NOMO-1 (cell line): ENCODE measurements at regions not wholly inside any gene's neighbourhood (a gene's known extent, or its start where the extent isn't known, plus 50 kb on each side); places are given as distances from the start of the nearest gene placed in this dataset.

ENCODE experiments used
- DNase-seq, 2 experiments: peaks; one replicate each; lab custom pipeline; 2025; ENCODE audit not compliant: unreplicated experiment in 2 of 2; lab: John Stamatoyannopoulos, UW

DNA sequence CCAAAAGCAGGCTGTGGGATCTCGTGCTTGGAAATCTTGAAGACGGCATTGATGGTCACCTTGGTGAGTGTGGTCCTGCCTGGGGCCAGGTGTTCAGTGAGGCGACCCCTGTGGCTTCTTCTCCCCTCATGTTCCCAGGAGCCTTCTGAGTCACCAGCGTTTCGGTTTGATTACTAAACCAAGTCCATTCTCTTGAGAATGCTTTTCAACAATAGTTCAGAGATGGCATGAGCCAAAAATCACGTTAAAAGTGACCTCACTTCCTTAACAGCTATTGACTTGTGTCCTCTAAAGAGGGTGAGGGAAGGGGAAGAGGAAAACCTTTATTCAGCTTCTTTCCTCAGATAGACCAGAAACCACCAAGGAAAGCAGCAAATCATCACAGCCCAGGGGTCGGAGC, 315.2 kb downstream of the GATA3 start:
- DNase-seq, result no peak

DNA sequence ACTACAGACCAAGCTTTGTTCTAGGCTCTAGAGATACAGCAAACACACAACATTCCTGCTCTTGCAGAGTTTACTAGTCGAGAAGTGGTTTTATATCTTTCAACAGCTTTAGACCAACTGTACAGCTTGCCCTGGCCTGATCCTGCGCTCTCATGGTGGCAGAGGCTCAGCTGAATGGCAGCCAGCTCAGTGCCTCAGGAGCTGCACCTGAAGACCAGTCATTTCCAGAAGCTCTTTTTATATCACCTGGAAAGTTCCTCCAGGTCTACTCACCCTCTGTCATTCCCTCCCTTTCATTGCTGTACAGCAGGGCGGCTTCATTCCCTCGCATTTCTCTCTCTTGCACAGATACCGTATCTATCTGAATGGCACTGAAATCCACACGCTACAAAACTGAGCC, 319.8 kb downstream of the GATA3 start:
- DNase-seq, result no peak

DNA sequence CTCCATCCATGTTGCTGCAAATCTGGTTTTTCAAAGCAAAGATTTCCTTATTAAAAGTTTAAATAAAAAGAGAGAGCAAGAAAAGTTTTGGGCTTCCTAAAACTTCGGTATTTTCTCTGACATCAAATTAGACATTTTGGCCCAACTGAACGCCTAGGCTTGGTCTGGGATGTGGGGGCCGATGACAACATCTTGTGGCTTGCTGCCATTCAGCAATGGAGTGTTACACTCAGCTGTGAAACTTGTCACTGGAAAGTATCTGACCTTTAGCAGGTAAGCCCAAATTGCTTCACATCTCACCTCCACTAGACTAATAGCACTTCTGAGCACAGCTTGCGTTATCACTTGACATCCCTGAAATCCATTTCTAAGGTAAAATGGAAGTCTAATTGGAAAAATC, 320.6 kb downstream of the GATA3 start:
- no peak for DNase-seq

DNA sequence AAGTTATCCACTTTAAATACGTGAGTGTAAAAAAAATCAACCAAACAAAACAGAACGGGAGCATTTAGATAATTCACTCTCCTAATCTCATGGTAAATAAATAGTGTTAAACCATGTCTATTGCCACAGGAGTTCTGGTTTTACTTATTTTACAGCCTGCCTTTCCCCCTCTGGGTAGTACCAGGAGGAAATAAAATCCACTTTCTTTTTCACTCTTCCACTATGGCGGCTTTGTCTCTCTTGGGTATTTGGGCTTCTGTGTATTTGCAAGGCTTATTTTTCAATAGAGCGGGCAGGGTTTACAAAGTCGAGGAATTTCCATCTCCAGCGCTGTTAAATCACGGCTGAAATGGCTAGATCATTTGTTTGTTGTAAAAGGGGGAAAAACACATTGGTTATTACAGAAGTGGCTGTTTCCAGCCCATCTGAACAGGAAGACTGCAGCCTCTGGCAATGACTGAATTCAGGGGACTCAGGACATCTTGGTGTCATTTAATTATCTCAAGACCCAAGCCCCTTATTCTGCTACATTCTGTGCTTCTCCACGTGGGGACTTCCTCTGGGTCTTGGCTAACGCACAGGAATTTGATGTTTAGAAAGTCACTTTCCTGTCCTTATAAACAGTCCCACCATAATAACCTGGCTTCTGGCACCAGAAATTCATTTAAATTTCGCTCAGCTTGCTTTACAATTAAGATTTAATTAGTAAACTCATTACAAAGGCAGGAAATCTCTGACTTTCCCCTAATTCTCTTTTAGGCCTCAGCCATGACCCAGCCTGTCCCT, 323.9 kb downstream of the GATA3 start:
- no peak for DNase-seq

DNA sequence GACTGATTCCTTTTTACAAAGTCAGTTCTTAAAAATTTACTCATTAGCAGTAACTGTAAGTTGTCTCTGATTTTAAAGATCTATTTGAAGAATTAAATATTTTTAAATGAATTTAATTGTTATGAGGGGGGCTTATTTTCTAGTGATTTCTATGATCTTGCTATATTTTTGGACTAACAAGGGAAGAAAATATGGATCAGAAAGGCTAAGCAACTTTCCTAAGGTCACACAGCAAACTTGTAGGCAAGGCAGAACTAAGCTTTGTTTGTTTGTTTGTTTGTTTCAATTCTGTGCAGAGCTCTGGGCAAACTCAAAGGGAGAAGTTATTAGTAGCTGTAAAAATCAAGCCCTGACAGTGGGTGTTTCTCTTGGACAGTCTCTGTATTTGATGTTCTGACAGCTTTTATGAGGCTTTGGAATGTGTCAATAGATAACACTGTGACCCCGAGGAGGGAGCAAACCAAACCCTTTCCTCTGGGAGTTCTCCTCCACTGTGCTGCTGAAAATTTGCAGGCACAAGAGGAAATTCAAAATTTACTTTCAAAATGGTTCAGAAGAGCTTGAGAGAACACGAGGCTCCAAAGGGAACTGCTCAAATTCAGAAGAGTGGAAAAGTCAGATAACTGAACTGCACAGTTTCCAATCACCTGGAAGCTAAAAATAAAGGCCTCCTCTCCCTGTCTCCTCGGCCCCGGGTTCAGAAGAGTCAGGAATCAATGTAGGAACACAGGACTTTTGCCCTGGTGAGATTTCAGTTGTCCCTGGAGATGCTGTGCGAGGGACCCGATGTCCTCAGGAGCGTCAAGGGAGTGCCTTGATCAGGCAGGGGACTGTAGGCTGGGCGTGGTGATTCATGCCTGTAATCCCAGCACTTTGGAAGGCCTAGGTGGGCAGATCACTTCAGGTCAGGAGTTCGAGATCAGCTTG, 325.7 kb downstream of the GATA3 start:
- DNase-seq, result no peak

DNA sequence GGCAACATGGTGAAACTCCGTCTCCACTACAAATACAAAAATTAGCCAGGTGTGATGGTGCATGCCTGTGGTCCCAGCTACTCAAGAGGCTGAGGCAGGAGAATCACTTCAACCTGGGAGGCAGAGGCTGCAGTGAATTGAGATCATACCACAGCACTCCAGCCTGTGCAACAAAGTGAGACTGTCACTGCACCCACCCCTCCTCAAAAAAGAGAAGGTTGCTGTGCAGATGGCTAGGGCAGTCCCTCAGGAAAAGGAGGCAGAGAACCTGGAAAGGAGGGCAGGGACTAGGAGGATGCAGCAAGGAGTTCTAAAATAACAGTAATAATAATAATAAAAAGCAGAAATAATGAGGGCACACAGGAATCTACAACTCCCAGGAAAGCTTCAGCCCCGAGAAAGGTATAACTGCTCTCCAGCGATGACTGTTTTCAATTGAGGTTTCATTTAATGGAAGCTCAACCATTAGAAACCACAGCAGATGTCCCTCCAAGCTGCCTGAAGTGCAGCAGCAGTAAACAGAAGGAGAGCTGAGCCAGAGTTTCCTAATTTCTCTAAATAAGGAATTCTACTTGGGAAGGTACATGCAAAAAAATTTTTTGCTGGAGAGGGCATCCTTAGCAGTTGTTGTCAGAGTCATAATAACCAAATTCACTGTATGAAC, 326.5 kb downstream of the GATA3 start:
- DNase-seq, result no peak

DNA sequence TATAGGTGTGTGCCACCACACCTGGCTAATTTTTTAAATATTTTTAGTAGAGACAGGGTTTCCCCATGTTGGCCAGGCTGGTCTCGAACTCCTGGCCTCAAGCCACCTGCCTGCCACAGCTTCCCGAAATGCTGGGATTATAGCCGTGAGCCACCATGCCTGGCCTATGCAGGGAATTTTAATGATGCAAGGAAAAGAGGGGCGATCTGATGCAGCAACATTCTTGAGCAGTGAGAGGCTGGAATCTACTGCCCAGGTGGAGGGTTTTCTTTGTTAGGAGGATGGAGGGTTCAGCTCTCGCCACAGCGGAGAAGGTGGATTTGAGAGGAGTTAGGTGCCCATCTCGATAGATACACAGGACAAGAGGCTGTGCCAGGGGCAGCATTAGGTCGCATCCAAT, 332.3 kb downstream of the GATA3 start:
- no peak for DNase-seq

DNA sequence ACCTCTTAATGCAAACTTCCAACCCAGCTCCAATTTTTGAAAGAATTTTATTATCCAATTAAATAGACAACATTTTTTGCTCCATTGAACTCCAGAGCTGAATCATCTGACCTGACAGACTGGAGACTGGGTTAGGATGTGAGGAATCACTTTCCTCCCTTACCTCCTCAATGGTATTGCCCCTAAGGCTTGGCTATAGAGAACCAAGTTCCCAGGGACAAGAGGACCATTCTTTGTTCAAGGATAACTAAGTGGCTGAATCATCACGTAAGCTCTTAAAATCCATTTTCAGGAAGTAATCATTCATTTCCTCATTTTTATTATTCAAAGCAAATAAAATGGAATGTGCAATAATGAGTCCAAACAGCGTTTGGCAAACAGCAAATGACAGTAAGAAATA, 335.1 kb downstream of the GATA3 start:
- DNase-seq, result no peak

DNA sequence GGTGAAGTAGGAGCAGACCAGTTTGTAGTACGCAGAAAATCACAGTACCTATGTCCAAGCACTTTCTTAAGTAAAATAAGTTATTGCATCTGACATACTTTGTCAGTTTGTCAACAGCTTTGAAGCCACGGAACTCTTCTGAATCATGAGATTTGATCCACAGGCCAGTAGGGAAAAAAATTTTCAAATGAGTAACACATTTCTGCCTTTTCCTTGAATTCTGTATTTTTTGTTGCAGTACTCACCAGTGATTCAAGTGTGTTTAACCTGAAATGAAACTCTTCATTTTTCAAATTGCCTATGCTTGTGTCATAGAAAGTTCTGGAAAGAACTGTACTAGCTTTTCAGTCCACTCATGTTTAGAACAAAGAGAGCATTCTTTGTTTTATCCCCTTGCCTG, 337.7 kb downstream of the GATA3 start:
- DNase-seq, result no peak

DNA sequence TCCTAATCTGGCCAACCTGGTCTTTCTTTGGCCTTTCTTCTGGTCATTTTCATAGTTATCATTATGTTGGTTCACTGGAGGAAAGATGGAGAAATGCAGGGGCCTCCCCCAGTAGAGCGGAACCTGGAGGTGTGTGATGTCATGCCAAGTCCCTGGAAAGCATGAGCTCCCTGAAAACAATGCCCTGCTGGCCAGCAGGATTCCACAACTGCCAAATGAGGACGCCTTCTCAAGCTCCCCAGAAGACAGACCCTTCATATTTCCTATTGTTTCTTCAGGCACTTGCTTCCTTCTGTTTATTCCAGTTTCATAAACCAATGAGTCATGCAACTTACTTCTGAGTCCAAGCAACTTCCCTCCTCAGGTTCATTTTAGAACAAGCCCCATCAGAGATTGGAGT, 339.0 kb downstream of the GATA3 start:
- no peak for DNase-seq

DNA sequence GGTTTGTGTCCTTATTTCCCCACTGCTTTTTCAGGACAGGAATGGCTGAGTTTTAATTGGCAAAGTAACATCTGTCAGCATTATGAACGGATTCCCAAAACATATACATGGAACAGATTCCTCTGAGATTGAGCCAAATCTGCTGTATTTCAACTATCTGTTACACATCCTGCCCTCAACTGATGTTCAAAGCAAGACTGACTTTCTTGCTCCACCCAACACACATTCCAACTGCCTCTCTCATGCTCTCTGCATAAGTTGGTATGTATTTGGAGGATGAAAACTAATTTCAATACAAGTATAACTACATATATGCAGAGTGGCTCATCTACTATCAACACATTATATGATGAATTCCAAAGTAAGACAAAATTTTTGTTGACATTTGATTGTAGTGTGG, 342.2 kb downstream of the GATA3 start:
- DNase-seq, result no peak

DNA sequence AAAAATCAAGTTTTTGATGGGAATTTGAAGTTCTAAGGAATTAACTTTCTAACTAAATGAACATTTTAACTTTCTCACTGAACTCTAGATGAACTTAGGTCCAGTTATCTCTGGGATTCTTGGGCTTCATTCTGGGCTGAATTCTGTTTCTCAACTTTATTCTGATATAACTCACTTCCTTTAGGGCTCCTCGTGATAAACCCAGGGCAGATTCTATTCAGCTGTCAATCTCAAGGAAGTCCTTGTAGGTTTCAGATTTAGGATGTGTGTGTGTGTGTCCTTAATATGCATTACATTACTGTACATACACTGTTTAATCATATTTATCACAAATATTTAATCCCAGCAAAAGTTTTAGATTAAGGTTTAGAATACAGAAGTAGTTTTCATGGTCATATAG, 344.3 kb downstream of the GATA3 start:
- DNase-seq, result no peak

DNA sequence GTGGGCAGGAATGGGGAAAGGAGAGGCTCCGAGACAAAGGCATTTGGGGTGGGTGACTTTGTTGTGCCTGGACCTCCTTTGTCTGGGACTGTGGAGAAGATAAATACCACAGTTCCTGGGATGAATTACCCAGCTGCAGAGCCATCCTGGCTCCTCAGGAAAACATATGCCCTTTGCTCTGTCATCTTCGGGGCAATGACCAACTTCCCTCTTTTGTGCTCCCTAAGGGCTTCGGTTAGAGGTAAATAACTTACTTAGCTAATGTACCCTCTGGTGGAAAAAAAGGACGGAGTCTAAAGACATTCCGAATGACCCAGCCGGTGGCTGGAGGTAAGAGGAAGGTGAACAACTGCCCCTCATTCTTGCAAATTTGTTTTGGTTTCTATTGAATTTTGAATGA, 345.7 kb downstream of the GATA3 start:
- DNase-seq, result no peak

DNA sequence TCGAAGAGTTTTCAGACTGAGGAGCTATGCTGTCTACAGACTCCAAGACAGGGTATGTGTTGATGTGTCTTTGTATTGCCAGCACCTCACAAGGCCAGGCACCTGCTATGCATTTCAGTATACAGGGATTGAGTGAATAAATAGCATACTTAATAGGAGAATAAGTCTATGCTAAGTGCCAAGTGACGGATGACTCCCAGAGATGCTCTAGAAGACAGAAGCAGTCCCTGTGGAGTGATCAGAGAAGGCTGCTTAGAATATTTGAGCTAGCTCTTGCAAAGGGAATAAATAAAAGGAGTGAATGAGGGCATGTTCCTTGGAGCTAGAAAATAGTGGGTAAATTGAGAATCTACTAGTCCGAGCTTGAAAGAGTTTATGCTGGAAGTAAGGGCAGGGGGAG, 346.4 kb downstream of the GATA3 start:
- no peak for DNase-seq

DNA sequence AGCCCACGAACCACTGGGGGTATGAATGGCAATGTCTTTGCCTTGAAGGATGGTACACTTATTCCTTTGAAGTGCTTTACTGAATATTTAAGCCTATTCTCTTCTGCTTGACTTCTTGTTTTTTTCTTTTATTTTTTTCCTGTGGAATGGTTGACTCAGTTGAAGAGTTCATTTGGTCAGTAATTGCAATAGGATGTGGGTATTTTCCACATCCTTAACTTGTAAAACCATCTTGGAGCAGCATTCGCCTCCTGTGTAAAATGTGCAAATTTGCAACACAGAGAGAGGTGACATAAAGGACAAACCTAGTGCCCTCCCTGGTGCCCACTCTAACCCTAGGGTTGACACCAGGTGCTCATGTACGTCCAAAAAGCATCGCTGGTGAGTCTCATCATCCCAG, 347.0 kb downstream of the GATA3 start:
- DNase-seq, result no peak

DNA sequence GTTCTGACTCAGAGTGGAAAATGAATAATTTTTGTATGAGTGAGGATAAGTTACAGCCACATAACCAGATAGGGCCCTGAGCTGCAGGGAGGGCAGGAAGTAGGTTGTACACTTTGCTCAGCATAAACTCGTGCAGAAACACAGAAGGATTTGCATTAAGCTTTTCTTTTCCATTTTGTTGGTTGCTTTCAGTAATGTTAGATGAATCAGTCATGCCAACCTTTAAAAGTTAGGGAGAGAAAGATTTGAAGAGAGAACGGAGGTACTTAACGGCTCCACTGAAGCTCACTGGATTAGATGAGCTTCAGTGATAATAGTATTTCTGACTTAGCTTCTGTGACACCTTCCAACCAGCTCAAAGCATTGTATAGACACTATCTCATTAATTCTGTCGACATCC, 348.1 kb downstream of the GATA3 start:
- DNase-seq, result no peak

DNA sequence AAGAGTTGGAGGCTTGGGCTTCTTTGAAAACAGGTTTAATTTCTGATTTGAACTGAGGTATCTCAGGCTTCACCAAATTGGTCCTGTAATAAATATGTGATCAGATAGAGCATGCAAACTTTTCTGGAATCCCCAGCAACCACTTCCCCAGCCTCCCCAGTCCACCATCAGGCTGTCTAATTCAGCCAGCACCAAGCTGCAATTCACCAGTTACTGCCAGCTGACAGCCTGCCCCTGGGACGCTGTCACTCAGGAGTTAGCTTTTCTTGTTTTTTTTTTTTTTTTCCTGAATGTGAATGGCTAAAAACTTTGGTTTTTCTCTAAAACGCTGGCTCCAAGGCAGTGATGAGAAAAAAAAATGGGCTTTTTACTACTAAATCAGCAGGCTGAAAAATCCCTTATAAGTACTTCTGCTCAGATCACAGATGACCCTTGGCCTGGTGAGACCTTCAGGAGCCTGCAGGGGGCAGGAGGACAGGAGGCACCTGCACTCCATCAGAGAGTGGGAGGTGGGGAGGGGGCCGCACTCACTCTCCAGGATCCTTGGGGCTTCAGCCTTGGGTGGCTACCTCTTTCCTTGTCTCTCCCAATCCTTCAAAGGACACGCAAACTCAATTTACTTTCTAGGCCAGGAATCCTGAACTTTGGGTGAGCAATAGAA, 349.4 kb downstream of the GATA3 start:
- DNase-seq, result no peak

DNA sequence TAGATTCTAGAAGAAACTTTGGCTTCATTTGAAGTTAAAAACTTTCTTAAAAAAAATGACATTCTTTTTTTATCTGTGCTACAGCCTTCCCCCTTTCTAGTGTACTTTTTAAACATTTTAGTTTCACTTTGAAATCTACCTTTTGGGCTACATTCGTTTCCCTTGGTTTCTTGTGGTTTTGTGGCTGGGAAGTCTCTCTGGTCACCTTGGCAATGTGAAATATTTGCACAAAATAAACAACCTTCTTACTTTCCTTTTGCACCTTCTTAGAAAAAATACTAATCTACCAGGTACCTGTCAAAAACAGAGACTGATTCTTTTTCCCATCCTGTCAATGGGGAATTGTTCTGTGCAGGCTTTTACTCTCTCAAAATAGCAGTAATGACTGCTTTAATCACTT, 350.2 kb downstream of the GATA3 start:
- DNase-seq, result peak in 1 of 2 experiments; percentile 4

DNA sequence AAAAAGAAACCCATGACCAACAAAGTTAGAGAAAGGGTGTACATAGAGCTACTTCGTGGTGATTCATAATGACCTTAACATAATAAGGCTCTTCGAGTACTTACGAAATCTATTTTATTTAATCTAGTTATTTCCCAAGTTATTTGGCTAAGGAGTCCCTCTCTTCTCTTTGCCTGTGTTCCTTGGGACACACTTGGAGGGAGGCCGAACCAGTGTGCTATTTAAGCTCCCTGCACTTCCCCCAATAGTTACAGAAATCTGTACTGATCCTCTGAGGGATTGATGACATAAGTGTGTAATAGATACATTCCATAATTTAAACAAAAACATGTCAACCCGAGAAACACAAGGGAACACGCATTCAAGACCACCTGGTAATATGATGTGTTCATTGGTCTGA, 351.1 kb downstream of the GATA3 start:
- no peak for DNase-seq

DNA sequence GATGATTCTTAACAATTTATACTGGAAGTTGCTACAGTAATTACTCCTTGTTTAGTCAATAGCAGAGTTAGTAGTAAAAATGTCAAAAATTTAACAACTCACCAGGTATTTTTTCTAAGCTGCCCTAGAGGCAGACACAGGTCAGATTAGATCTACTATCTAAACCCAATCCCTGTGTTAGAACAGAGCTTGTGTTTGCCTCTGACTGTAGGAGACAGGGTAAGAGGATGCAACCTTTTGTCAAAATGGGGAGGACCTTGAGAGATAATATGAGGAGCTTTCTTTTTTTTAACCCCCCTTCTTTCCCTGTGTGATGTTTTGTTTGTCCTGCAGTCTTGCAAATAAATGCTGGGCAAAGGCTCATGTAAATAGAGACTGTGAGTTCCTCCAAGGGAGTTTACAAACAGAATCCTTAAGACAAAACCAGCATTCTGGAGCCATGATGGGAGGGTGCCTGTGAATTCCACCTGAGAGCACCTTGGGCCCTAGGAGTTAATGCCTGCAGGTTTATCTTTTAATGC, 353.1 kb downstream of the GATA3 start:
- DNase-seq, result no peak

DNA sequence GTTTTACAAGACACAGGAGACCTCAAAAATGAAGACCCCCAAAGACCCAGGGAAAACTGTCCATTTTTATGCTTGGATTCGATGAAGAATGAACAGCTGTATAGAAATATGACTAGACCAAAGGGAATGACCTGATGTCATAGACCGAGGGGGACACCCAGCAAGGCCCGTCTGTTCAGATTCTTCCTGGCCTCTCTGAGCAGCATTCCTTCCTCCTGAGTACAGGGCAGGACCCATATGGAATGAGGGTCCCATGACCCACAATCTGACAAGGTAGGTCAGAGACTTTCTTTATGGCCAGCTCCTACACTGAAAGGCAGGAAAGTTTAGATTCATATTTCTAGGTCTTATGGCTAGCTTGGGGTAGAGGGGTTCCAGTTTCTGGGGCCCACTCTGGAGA, 356.0 kb downstream of the GATA3 start:
- DNase-seq, result no peak
